Esophagus squamous epithelium (tissue), 5 donors: ENCODE measurements at regions not wholly inside any gene's neighbourhood (a gene's known extent, or its start where the extent isn't known, plus 50 kb on each side); places are given as distances from the start of the nearest gene placed in this dataset.

Source experiments
- DNase-seq: peaks from one replicate; lab custom pipeline; 2025; lab: John Stamatoyannopoulos, UW
- H3K27ac ChIP-seq, 4 donors: fragments of 200-600 bp; sonication (generic); one replicate each; pipeline ENCODE4 v1.5.1; 2016 to 2019; ENCODE audit warnings: mild to moderate bottlenecking in 1 of 4
- H3K27me3 ChIP-seq, 4 donors: fragments of 200-600 bp; sonication (generic); 1 replicate in 3 of 4; 2 replicates in 1 of 4; pipeline versions ENCODE4 v1.5.1 to v1.6.0; 2017 to 2021; ENCODE audit warnings: antibody characterized with exemption in 1 of 4
- H3K36me3 ChIP-seq, 3 donors: fragments of 200-600 bp; sonication (generic); one replicate each; pipeline ENCODE4 v1.5.1; 2016 to 2019
- H3K4me1 ChIP-seq, 3 donors: fragments of 200-600 bp; sonication (generic); one replicate each; pipeline ENCODE4 v1.5.1; 2017 to 2019
- H3K4me3 ChIP-seq, 4 donors: fragments of 200-600 bp; sonication (generic); 1 replicate in 3 of 4; 2 replicates in 1 of 4; pipeline ENCODE4 v1.5.1; 2016 to 2019; ENCODE audit warnings: mild to moderate bottlenecking in 2 of 4, moderate library complexity in 1 of 4
- H3K9me3 ChIP-seq, 3 donors: fragments of 200-600 bp; sonication (generic); one replicate each; pipeline ENCODE4 v1.5.1; 2016 to 2019
- POLR2A ChIP-seq, 4 donors: fragments of 450-650 bp; IDR thresholded peaks; one replicate each; pipeline ENCODE4 v1.6.1; 2017; ENCODE audit warnings: antibody characterized with exemption in 4 of 4, mild to moderate bottlenecking in 4 of 4, moderate library complexity in 3 of 4
- WGBS, 2 donors: methylation state at CpG; one replicate each; pipeline ENCODE4 v1.1.5; 2018; 5-methylcytosine and 5-hydroxymethylcytosine counted together
- intact Hi-C: fragments of 100-400 bp; cut with DNase I; formaldehyde crosslinking; loops from one replicate; pipeline ENCODE4 v1.15.0; 2022
- small RNA-seq, 4 donors: library from RNA; depleted of rRNA; stranded (forward); fragments of <200 nt; gene quantifications; one replicate each; pipeline ENCODE3, GENCODE V24; 2016
- TF ChIP-seq, protein P1 (sequence below), 6 experiments: fragments of 450-650 bp in 4 of 6; fragments of 200-600 bp in 2 of 6; sonication (generic) in 2 of 6; IDR thresholded peaks; one replicate each; pipeline ENCODE4 v1.5.1; 2016 to 2019; ENCODE audit warnings: antibody characterized with exemption in 6 of 6, mild to moderate bottlenecking in 4 of 6, moderate library complexity in 4 of 6
- donor health status: DM: yes; HTN: yes; CAD: no.

DNA sequence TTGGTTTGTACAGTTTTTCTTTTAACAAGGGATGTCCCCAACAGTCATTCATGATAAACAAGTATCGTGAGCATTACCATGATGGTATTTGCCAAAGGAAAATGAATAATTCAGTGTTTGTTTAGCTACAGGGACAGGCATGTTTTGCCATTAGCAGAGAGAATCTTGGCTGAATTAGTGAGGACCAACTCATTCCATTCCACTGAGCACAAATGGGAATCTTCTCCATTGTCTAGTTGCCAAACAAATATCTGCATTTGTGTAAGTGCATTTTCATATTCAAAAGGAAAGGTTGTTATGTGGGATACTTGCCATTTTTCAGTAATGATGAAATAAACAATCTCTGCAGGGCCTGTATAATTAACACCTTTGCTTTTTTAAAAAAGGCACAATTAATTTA is 1762.6 kb downstream of the RPA4 start:
- 31 to 45% methylated on average over 1 of the region's 1 CpG for WGBS, 2 donors

DNA sequence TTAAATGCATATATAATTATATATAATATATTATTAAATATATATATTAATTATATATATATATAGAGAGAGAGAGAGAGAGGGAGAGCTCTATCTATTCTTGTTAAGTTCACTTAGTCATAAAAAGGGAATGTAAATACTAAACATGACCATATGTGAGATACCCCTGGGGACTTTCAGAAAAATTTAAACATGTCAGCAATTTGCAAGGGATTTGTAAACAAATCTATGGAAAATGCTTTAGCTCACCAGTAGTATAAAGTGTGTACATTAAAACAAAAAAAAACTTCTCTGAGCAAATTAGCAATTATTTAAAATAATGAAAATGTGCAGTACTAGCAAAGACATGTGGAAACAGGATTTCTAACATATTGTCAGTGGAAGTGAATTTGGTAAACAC is 1755.5 kb downstream of the PCDH19 start:
- Histone ChIP-seq H3K27ac (no peak overlapping the region), H3K9me3 (peaks cover 0 to 3% (median 0%) of the 10 kb centered on the region in 3 donors), H3K36me3 (no peaks in the 10 kb centered on the region), H3K27me3 (no peaks in the 10 kb centered on the region), H3K4me1 (no peaks in the 10 kb centered on the region), H3K4me3 (no peak overlapping the region)
- no peak for TF ChIP-seq POLR2A (IDR thresholded peaks at IDR 0.05)
- TF ChIP-seq, protein P1, sequence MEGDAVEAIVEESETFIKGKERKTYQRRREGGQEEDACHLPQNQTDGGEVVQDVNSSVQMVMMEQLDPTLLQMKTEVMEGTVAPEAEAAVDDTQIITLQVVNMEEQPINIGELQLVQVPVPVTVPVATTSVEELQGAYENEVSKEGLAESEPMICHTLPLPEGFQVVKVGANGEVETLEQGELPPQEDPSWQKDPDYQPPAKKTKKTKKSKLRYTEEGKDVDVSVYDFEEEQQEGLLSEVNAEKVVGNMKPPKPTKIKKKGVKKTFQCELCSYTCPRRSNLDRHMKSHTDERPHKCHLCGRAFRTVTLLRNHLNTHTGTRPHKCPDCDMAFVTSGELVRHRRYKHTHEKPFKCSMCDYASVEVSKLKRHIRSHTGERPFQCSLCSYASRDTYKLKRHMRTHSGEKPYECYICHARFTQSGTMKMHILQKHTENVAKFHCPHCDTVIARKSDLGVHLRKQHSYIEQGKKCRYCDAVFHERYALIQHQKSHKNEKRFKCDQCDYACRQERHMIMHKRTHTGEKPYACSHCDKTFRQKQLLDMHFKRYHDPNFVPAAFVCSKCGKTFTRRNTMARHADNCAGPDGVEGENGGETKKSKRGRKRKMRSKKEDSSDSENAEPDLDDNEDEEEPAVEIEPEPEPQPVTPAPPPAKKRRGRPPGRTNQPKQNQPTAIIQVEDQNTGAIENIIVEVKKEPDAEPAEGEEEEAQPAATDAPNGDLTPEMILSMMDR (IDR thresholded peaks at IDR 0.05), result no peak
- no peak for DNase-seq
- intact Hi-C loops, result no loop called here

More for the DNA sequence above, 1762.6 kb downstream of the RPA4 start:
- Histone ChIP-seq H3K9me3 (no peaks in the 10 kb centered on the region), H3K4me1 (no peaks in the 10 kb centered on the region), H3K27ac (no peak overlapping the region), H3K4me3 (no peak overlapping the region), H3K36me3 (no peaks in the 10 kb centered on the region), H3K27me3 (no peaks in the 10 kb centered on the region)
- intact Hi-C loops, result no loop called here
- TF ChIP-seq, protein P1 (IDR thresholded peaks at IDR 0.05), result no peak
- no peak for TF ChIP-seq POLR2A (IDR thresholded peaks at IDR 0.05)
- no peak for DNase-seq

Small RNA genes lying in the stretch of these regions (small RNA-seq; reads per million reads assigned to genes)
- gene AL357312.1, result 0 reads per million in 4 donors
